NCI-H1105 treated with DMSO at 0.1 percent for 48 hours (cell line): ENCODE measurements at regions not wholly inside any gene's neighbourhood (a gene's known extent, or its start where the extent isn't known, plus 50 kb on each side); places are given as distances from the start of the nearest gene placed in this dataset.
"Not testable (repeated sequence)": the region's sequence is repeated elsewhere in the genome, so short reads cannot be mapped to it uniquely, and the experiment has no call there.

ENCODE experiments used
- DNase-seq: peaks from one replicate; lab custom pipeline; 2025; lab: John Stamatoyannopoulos, UW

DNA sequence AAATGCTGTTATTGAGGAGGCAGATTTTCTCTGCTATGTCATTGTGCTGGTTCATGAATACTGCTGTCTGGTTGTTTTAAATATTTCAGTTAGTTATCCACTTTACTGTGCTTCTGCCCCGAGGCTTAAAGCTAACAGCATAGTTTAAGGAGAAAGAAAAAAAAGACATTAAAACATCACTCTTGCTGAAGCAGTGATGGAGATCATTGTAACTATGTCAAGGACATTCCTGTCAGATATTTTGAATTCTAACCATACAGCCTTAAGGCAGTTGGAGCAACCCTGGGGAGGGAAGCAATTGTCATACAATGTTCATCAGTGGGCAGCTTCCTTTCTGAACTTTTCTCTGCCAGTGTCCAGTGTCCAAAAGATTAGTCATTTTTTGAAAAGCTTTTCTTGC is 199.0 kb upstream of the DDX53 start:
- no peak for DNase-seq

GRCh38 chrX:22803353-22803752 is 196.4 kb upstream of the DDX53 start:
- DNase-seq, result no peak

DNA sequence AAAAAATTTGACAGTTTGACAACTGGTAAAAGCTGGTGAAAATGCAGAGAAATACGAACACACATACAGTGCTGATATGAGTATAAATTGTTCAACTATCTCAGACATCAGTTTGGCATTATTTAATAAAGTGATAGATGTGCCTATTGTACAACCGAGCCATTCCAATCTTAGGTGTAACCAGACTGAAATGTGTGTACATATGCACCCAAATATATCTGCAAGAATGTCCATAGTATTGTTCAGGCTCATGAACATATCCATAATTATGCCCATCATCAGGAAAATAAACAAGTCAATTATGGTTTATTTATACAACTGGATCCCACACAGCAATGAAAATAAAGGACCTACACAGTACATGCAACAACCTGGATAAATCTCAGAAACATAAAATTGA is 188.9 kb upstream of the DDX53 start:
- DNase-seq, result no peak

- DNase-seq, result no peak
Observed at GRCh38 chrX:22818061-22818460, 181.7 kb upstream of the DDX53 start.

DNA sequence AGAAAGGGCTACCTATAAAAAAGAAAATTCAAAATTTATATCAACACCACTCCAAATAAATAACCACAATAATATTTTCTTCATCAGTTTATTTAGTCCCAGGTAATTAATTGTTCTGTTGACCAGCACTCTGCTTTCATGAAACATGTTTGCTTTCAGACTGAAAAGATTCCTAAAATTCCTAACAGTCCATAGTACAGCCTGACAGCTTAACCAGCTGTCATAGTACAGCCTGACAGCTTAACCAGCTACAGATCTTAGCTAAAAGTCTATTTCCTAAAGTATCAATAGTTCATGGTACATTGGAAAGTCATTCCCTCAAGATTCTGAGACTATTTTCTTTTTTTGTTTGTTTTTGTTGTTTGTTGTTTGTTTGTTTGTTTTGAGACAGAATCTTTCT is 144.1 kb upstream of the DDX53 start:
- DNase-seq, result no peak

GRCh38 chrX:22859642-22860041 is 140.1 kb upstream of the DDX53 start:
- DNase-seq, result no peak

DNA sequence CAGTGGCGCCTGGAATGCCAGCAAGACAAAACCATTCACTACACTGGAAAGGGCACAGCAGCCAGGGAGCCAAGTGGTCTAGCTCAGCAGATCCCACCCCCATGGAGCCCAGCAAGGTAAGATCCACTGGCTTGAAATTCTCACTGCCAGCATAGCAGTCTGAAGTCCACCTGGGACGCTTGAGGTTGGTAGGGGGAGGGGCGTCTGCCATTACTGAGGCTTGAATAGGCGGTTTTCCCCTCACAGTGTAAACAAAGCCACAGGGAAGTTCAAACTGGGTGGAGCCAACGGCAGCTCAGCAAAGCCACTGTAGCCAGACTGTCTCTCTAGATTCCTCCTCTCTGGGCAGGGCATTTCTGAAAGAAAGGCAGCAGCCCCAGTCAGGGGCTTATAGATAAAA is 133.0 kb upstream of the DDX53 start:
- not testable (repeated sequence) for DNase-seq

DNA sequence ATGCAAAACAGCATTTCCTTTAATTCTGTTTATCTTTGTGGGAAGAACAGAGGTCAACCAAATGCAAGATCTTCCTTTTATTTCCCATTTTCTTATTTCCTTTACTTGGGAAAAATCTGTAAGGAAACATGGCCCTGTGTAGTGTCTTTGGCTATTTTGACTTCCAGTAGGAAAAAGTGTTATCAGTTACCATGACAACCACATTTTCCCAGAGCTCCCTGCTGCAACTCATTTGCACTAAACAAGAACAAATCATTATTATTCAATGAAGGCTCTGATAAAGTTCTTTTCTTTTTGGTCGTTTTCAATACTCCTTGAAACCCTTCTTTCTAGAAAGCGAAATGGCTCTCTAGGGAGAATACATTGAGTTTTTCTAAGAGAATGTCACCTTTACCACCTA is 117.2 kb upstream of the DDX53 start:
- no peak for DNase-seq

DNA sequence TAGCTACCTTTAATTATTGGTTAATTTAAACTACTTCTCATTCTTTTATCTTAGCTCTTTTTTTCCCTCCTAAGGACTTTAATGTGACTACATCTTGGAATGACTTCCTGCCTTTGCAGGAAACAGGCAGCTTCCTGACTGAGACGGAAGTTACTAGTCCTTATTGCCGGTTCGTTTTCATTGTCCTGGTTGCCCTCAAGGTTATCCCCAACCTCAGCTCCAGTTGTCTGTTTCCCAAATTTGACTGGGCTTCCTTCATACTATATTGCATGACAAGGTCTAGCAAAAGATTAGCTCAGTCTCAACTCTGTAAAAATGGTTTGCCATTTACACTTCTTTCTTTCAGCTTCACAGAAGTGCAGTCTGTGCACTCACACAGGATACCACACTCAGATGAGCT is 109.9 kb upstream of the DDX53 start:
- peak; percentile 52 for DNase-seq

- no peak for DNase-seq
Observed at GRCh38 chrX:22912616-22913015, 87.1 kb upstream of the DDX53 start.

DNA sequence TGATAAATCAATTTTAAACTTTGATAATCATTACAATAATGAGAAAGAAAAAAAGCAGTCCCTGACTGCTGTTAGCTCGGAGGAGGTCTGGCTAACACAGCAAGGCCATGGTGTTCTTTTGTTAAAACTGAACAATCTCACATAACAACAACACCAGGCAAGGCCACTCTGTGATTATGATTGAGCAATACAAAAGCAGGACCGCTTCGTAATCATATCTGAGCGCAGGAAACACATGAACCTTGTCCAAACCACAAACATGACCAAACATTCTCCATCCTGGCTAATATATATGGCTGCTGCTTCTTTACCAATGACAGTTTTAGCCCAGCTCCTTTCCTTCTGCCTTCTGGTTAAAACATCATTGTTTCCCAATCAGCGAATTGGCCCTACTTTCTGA is 76.8 kb upstream of the DDX53 start:
- no peak for DNase-seq

GRCh38 chrX:22934640-22935039 is 65.1 kb upstream of the DDX53 start:
- DNase-seq, result no peak

DNA sequence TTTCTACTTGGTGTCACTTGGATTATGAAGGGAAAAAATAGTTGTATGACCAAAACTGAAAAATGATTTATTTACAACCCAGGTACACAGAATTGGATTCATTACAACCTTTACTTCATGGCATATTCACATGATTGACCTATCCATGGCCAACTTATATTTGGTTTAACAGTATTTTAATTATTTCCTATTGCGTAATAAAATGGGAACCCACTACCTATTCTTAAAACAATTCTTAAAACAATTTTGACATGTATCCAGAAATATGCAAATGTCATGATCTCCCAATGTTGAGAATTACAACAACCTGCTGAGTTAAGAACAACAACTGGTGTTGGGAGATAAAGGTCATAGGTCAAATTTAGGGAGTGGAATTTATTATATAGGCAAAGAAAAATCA is 54.8 kb upstream of the DDX53 start:
- DNase-seq, result no peak
